ENCODE measurements at regions not wholly inside any gene's neighbourhood (a gene's known extent, or its start where the extent isn't known, plus 50 kb on each side); places are given as distances from the start of the nearest gene placed in this dataset.

- DNase-seq (ENCODE audit: low read depth in 3 of 3): no peak
Measured at GRCh38 chr4:14771504-14772175, 230.6 kb upstream of the CPEB2 start.

GRCh38 chr4:14772388-14772787 lies 229.9 kb upstream of the CPEB2 start:
- no peak for DNase-seq (ENCODE audit: low read depth in 3 of 3)

GRCh38 chr4:14783011-14783877 lies 219.0 kb upstream of the CPEB2 start:
- peak; percentile 11 to 52 (median 18) for DNase-seq (ENCODE audit: low read depth in 3 of 3)

- no peak for DNase-seq (ENCODE audit: low read depth in 3 of 3)
Measured at GRCh38 chr4:14787221-14787620, 215.1 kb upstream of the CPEB2 start.

GRCh38 chr4:14787894-14788293 lies 214.4 kb upstream of the CPEB2 start:
- no peak for DNase-seq (ENCODE audit: low read depth in 3 of 3)

- no peak for DNase-seq (ENCODE audit: low read depth in 3 of 3)
Measured at GRCh38 chr4:14790494-14790893, 211.8 kb upstream of the CPEB2 start.

GRCh38 chr4:14792702-14793227 lies 209.5 kb upstream of the CPEB2 start:
- no peak for DNase-seq (ENCODE audit: low read depth in 3 of 3)

- no peak for DNase-seq (ENCODE audit: low read depth in 3 of 3)
Measured at GRCh38 chr4:14800977-14801376, 201.3 kb upstream of the CPEB2 start.

GRCh38 chr4:14802596-14802995 lies 199.7 kb upstream of the CPEB2 start:
- no peak for DNase-seq (ENCODE audit: low read depth in 3 of 3)

- DNase-seq (ENCODE audit: low read depth in 3 of 3): no peak
Measured at GRCh38 chr4:14807856-14808255, 194.4 kb upstream of the CPEB2 start.

GRCh38 chr4:14809203-14809602 lies 193.1 kb upstream of the CPEB2 start:
- no peak for DNase-seq (ENCODE audit: low read depth in 3 of 3)

GRCh38 chr4:14810121-14810520 lies 192.2 kb upstream of the CPEB2 start:
- no peak for DNase-seq (ENCODE audit: low read depth in 3 of 3)

- no peak for DNase-seq (ENCODE audit: low read depth in 3 of 3)
Measured at GRCh38 chr4:14810568-14810967, 191.7 kb upstream of the CPEB2 start.

- no peak for DNase-seq (ENCODE audit: low read depth in 3 of 3)
Measured at GRCh38 chr4:14812101-14812500, 190.2 kb upstream of the CPEB2 start.

GRCh38 chr4:14816623-14817261 lies 185.5 kb upstream of the CPEB2 start:
- DNase-seq (ENCODE audit: low read depth in 3 of 3): no peak

- no peak for DNase-seq (ENCODE audit: low read depth in 3 of 3)
Measured at GRCh38 chr4:14824189-14824588, 178.1 kb upstream of the CPEB2 start.

GRCh38 chr4:14827111-14827510 lies 175.2 kb upstream of the CPEB2 start:
- DNase-seq (ENCODE audit: low read depth in 3 of 3): no peak

- no peak for DNase-seq (ENCODE audit: low read depth in 3 of 3)
Measured at GRCh38 chr4:14829795-14830194, 172.5 kb upstream of the CPEB2 start.

GRCh38 chr4:14831416-14831815 lies 170.9 kb upstream of the CPEB2 start:
- DNase-seq (ENCODE audit: low read depth in 3 of 3): no peak

GRCh38 chr4:14833053-14833452 lies 169.2 kb upstream of the CPEB2 start:
- DNase-seq (ENCODE audit: low read depth in 3 of 3): no peak

GRCh38 chr4:14834382-14834781 lies 167.9 kb upstream of the CPEB2 start:
- no peak for DNase-seq (ENCODE audit: low read depth in 3 of 3)

GRCh38 chr4:14835288-14835687 lies 167.0 kb upstream of the CPEB2 start:
- no peak for DNase-seq (ENCODE audit: low read depth in 3 of 3)

Data from stimulated activated CD4-positive, alpha-beta T cell treated with anti-CD3 and anti-CD28 coated beads, TNF-alpha, amount 100 ng/mL, for 24 hours (primary cell).